IMR-90 (cell line): ENCODE measurements at regions not wholly inside any gene's neighbourhood (a gene's known extent, or its start where the extent isn't known, plus 50 kb on each side); places are given as distances from the start of the nearest gene placed in this dataset.

Experiments
- ATAC-seq: fragments of 200-7000 bp; cut with Tn5 transposase; 2 replicates; pipeline ENCODE4 v1.9.1; 2020; ENCODE audit warnings: low read depth, mild to moderate bottlenecking, moderate library complexity
- BruUV-seq: library from RNA; stranded (reverse); fragments of 400-500 nt; replicated peaks from 2 replicates; lab custom pipeline; 2021; lab: Mats Ljungman, UMichigan
- CTCF ChIA-PET: fragments of 300-600 bp; formaldehyde crosslinking; extraction: SDS; loops from one replicate; lab custom pipeline; 2021; ENCODE audit warnings: antibody characterized with exemption; lab: Yijun Ruan, JAX
- POLR2A ChIA-PET: fragments of 300-600 bp; sonication (Branson Sonifier 250); formaldehyde crosslinking; loops from one replicate; lab custom pipeline; 2022; ENCODE audit warnings: antibody characterized with exemption; ENCODE audit not compliant: unreplicated experiment; lab: Charles Lee
- DNase-seq: peaks from one replicate; pipeline ENCODE4 v3.0.0; 2013
- H2AFZ ChIP-seq: replicated peaks from 2 replicates; pipeline ENCODE3; 2013; ENCODE audit warnings: low read length, mild to moderate bottlenecking; ENCODE audit not compliant: poor library complexity
- H2AK5ac ChIP-seq: 2 replicates; pipeline ENCODE4 v1.6.1; 2013; ENCODE audit warnings: low read depth, low read length, inconsistent platforms
- H2AK9ac ChIP-seq: replicated peaks from 2 replicates; pipeline ENCODE3; 2013; ENCODE audit warnings: mild to moderate bottlenecking, low read depth, low read length, moderate library complexity; ENCODE audit not compliant: poor library complexity
- H2BK120ac ChIP-seq: 2 replicates; pipeline ENCODE4 v1.6.1; 2013; ENCODE audit warnings: low read depth, low read length, inconsistent platforms
- H2BK15ac ChIP-seq: 3 replicates; pipeline ENCODE4 v1.6.1; 2013; ENCODE audit warnings: low read depth, low read length, inconsistent platforms
- H2BK20ac ChIP-seq: 2 replicates; pipeline ENCODE4 v1.6.1; 2013; ENCODE audit warnings: low read depth, mild to moderate bottlenecking, inconsistent platforms, low read length, moderate library complexity
- H2BK5ac ChIP-seq: 2 replicates; pipeline ENCODE4 v1.6.1; 2013; ENCODE audit warnings: mild to moderate bottlenecking, low read depth, low read length, inconsistent platforms; ENCODE audit not compliant: poor library complexity, severe bottlenecking
- H3K14ac ChIP-seq: replicated peaks from 2 replicates; pipeline ENCODE4 v1.6.1; 2013; ENCODE audit warnings: low read depth, low read length, inconsistent platforms
- H3K18ac ChIP-seq: 2 replicates; pipeline ENCODE4 v1.6.1; 2013; ENCODE audit warnings: low read depth, low read length, control low read depth
- H3K23ac ChIP-seq: 2 replicates; pipeline ENCODE4 v1.6.1; 2013; ENCODE audit warnings: low read depth, low read length, inconsistent platforms
- H3K27ac ChIP-seq: 2 replicates; pipeline ENCODE4 v1.5.1; 2013; ENCODE audit warnings: mild to moderate bottlenecking, control low read depth, low read length; ENCODE audit not compliant: insufficient read depth
- H3K27me3 ChIP-seq: 2 replicates; pipeline ENCODE4 v1.6.1; 2013; ENCODE audit warnings: low read length; ENCODE audit not compliant: control insufficient read depth, insufficient read depth
- H3K36me3 ChIP-seq: 2 replicates; pipeline ENCODE4 v1.6.1; 2013; ENCODE audit warnings: low read length, mixed read lengths; ENCODE audit not compliant: control insufficient read depth, insufficient read depth
- H3K4ac ChIP-seq: 2 replicates; pipeline ENCODE4 v1.6.1; 2013; ENCODE audit warnings: low read depth, low read length, inconsistent platforms
- H3K4me1 ChIP-seq: 2 replicates; pipeline ENCODE4 v1.6.1; 2013; ENCODE audit warnings: low read length, mixed read lengths; ENCODE audit not compliant: control insufficient read depth, insufficient read depth
- H3K4me2 ChIP-seq: 2 replicates; pipeline ENCODE4 v1.6.1; 2013; ENCODE audit warnings: low read depth, mild to moderate bottlenecking, control low read depth, low read length, moderate library complexity
- H3K4me3 ChIP-seq: 2 replicates; pipeline ENCODE4 v1.5.1; 2013; ENCODE audit warnings: low read depth, mild to moderate bottlenecking, control low read depth, low read length, moderate library complexity; ENCODE audit not compliant: insufficient read depth
- H3K56ac ChIP-seq: 2 replicates; pipeline ENCODE4 v1.6.1; 2013; ENCODE audit warnings: low read length, inconsistent platforms; ENCODE audit not compliant: insufficient read depth; ENCODE audit errors: extremely low read depth
- H3K79me1 ChIP-seq, 2 experiments: 2 replicates each; pipeline ENCODE4 v1.6.1; 2013; ENCODE audit warnings: low read length in 2 of 2, inconsistent platforms in 1 of 2, low read depth in 1 of 2
- H3K9ac ChIP-seq: 2 replicates; pipeline ENCODE4 v1.6.1; 2013; ENCODE audit warnings: low read depth, low read length, control low read depth
- H3K9me1 ChIP-seq: 2 replicates; pipeline ENCODE4 v1.6.1; 2013; ENCODE audit warnings: low read length, inconsistent platforms; ENCODE audit not compliant: insufficient read depth
- H3K9me3 ChIP-seq: 2 replicates; pipeline ENCODE4 v1.6.1; 2013; ENCODE audit warnings: low read length; ENCODE audit not compliant: control insufficient read depth, insufficient read depth
- H4K20me1 ChIP-seq: 2 replicates; pipeline ENCODE4 v1.6.1; 2013; ENCODE audit warnings: low read length, inconsistent platforms; ENCODE audit not compliant: insufficient read depth
- H4K5ac ChIP-seq: 2 replicates; pipeline ENCODE4 v1.6.1; 2013; ENCODE audit warnings: mild to moderate bottlenecking, low read depth, low read length, control low read depth
- H4K8ac ChIP-seq, 2 experiments: 2 replicates each; pipeline ENCODE4 v1.6.1; 2013; ENCODE audit warnings: low read depth in 2 of 2, low read length in 2 of 2, control low read depth in 1 of 2, inconsistent platforms in 1 of 2
- H4K91ac ChIP-seq: 2 replicates; pipeline ENCODE4 v1.6.1; 2013; ENCODE audit warnings: low read depth, low read length, inconsistent platforms; ENCODE audit not compliant: insufficient read depth
- CEBPB ChIP-seq: IDR thresholded peaks from 2 replicates; pipeline ENCODE4 v1.6.1; 2012; ENCODE audit warnings: low read depth, low read length, improper control_type of control experiment
- CHD1 ChIP-seq: IDR thresholded peaks from 2 replicates; pipeline ENCODE4 v1.6.1; 2012; ENCODE audit warnings: low read depth, low read length, improper control_type of control experiment
- CTCF ChIP-seq: conservative IDR thresholded peaks from 2 replicates; pipeline ENCODE4 v1.5.1; 2012; ENCODE audit warnings: mild to moderate bottlenecking, low read depth, low read length, improper control_type of control experiment
- ELK1 ChIP-seq: fragments of 150-350 bp; IDR thresholded peaks from 2 replicates; pipeline ENCODE4 v1.6.1; 2016; ENCODE audit warnings: low read depth, mild to moderate bottlenecking, low read length, moderate library complexity, borderline replicate concordance
- MAFK ChIP-seq: IDR thresholded peaks from 2 replicates; pipeline ENCODE4 v1.6.1; 2012; ENCODE audit warnings: low read depth, low read length, improper control_type of control experiment
- MAZ ChIP-seq: IDR thresholded peaks from 2 replicates; pipeline ENCODE4 v1.6.1; 2012; ENCODE audit warnings: low read depth, mild to moderate bottlenecking, low read length, improper control_type of control experiment, moderate library complexity, borderline replicate concordance
- MXI1 ChIP-seq: IDR thresholded peaks from 2 replicates; pipeline ENCODE4 v1.6.1; 2012; ENCODE audit warnings: low read depth, mild to moderate bottlenecking, low read length, moderate library complexity, borderline replicate concordance
- POLR2A ChIP-seq: IDR thresholded peaks from 2 replicates; pipeline ENCODE4 v1.6.1; 2012; ENCODE audit warnings: mild to moderate bottlenecking, low read depth, low read length
- RAD21 ChIP-seq: IDR thresholded peaks from 2 replicates; pipeline ENCODE4 v1.6.1; 2012; ENCODE audit warnings: low read length, improper control_type of control experiment
- RCOR1 ChIP-seq: IDR thresholded peaks from 2 replicates; pipeline ENCODE4 v1.6.1; 2012; ENCODE audit warnings: mild to moderate bottlenecking, low read length, improper control_type of control experiment; ENCODE audit not compliant: insufficient replicate concordance
- RFX5 ChIP-seq: IDR thresholded peaks from 2 replicates; pipeline ENCODE4 v1.8.0; 2012; ENCODE audit warnings: low read depth, mild to moderate bottlenecking, low read length, moderate library complexity
- SMC3 ChIP-seq: fragments of 150-350 bp; IDR thresholded peaks from 2 replicates; pipeline ENCODE4 v1.6.1; 2016; ENCODE audit warnings: low read depth, mild to moderate bottlenecking, antibody characterized with exemption, low read length, moderate library complexity
- WGBS, 2 experiments: methylation state at CpG; one replicate each; pipeline versions ENCODE4 v1.1.5 to v1.1.7; 2013; ENCODE audit warnings: missing lambda C conversion rate in 2 of 2; ENCODE audit not compliant: insufficient read length in 1 of 2; ENCODE audit errors: extremely low coverage in 2 of 2; 5-methylcytosine and 5-hydroxymethylcytosine counted together
- dilution Hi-C: fragments of 300-500 bp; cut with HindIII; formaldehyde crosslinking; loops from one replicate; pipeline ENCODE4 v1.14.3; 2018; ENCODE audit warnings: low sequenced_read_pairs; ENCODE audit not compliant: unreplicated experiment
- in situ Hi-C: fragments of 300-500 bp; cut with MboI; formaldehyde crosslinking; loops from 3 replicates; pipeline ENCODE4 v1.14.3; 2019; ENCODE audit warnings: low sequenced_read_pairs, inconsistent platforms, mixed read lengths
- intact Hi-C: fragments of 100-400 bp; cut with micrococcal nuclease; formaldehyde crosslinking; loops from 2 replicates; pipeline ENCODE4 v1.10.0; 2022
- TF ChIP-seq, protein P1 (sequence below): fragments of 150-350 bp; IDR thresholded peaks from 2 replicates; pipeline ENCODE4 v1.6.1; 2017; ENCODE audit warnings: mild to moderate bottlenecking, antibody characterized with exemption, low read length, low read depth

- no peak for TF ChIP-seq CTCF
- no peak for TF ChIP-seq SMC3
- no peak for TF ChIP-seq ELK1
- TF ChIP-seq CHD1, result no peak
- no peak for TF ChIP-seq MAZ
- no peak for TF ChIP-seq RFX5
- TF ChIP-seq POLR2A, result no peak
- no peak for TF ChIP-seq MAFK
- no peak for TF ChIP-seq RCOR1
- TF ChIP-seq CEBPB, result no peak
- TF ChIP-seq, protein P1, sequence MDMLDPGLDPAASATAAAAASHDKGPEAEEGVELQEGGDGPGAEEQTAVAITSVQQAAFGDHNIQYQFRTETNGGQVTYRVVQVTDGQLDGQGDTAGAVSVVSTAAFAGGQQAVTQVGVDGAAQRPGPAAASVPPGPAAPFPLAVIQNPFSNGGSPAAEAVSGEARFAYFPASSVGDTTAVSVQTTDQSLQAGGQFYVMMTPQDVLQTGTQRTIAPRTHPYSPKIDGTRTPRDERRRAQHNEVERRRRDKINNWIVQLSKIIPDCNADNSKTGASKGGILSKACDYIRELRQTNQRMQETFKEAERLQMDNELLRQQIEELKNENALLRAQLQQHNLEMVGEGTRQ, result no peak
- TF ChIP-seq MXI1, result no peak
- TF ChIP-seq RAD21, result no peak
- intact Hi-C loops (no loop called here), in situ Hi-C loops (no loop called here), dilution Hi-C loops (no loop called here)
- no peak for ATAC-seq
- no peak overlapping the region for H2BK120ac ChIP-seq
- no peak overlapping the region for H4K91ac ChIP-seq
- H3K23ac ChIP-seq, result no peak overlapping the region
- H3K4ac ChIP-seq, result no peak overlapping the region
- H3K56ac ChIP-seq, result no peak overlapping the region
- H3K4me3 ChIP-seq, result no peak overlapping the region
- H4K5ac ChIP-seq, result no peak overlapping the region
- H2BK5ac ChIP-seq, result peak overlapping the region; percentile 26
- no peak overlapping the region for H3K4me2 ChIP-seq
- H3K27me3 ChIP-seq, result no peaks in the 10 kb centered on the region
- BruUV-seq, result no TSS peak
- no peaks in the 10 kb centered on the region for H3K9me1 ChIP-seq
- no peak overlapping the region for H3K14ac ChIP-seq
- no peaks in the 10 kb centered on the region for H3K36me3 ChIP-seq
- peak; percentile 55 for DNase-seq
- H3K79me1 ChIP-seq, result no peaks in the 10 kb centered on the region
- H2BK15ac ChIP-seq, result no peak overlapping the region
- ChIA-PET CTCF (no interaction called here), POLR2A (no interaction called here)
- no peaks in the 10 kb centered on the region for H4K20me1 ChIP-seq
- H2BK20ac ChIP-seq, result no peak overlapping the region
- no peak overlapping the region for H2AK5ac ChIP-seq
- no peak overlapping the region for H3K18ac ChIP-seq
- no peaks in the 10 kb centered on the region for H3K4me1 ChIP-seq
- H2AK9ac ChIP-seq, result no peak overlapping the region
- H3K27ac ChIP-seq, result no peak overlapping the region
- no peak overlapping the region for H3K9ac ChIP-seq
- no peak overlapping the region for H2AFZ ChIP-seq
- 57 to 100% methylated on average over 3 to 12 of the region's 12 CpGs for WGBS, 2 experiments
- no peak overlapping the region for H4K8ac ChIP-seq
- peaks cover 13% of the 10 kb centered on the region for H3K9me3 ChIP-seq
Measured at GRCh38 chr17:26792486-26792885, 501.4 kb upstream of the WSB1 start.
